Activated CD4-positive, CD25-positive, alpha-beta regulatory T cell treated with anti-CD3 and anti-CD28 coated beads, Interleukin-2, amount 50 U/mL, for 24 hours (primary cell): ENCODE measurements at regions not wholly inside any gene's neighbourhood (a gene's known extent, or its start where the extent isn't known, plus 50 kb on each side); places are given as distances from the start of the nearest gene placed in this dataset.
A peak's percentile ranks its signal among the peaks of the same experiment; 100 is the strongest.

ENCODE experiments used
- ATAC-seq, 2 donors: fragments of 150-1000 bp; cut with Tn5 transposase; one replicate each; pipeline ENCODE4 v1.10.0; 2021; ENCODE audit warnings: mild to moderate bottlenecking in 1 of 2, moderate library complexity in 1 of 2

DNA sequence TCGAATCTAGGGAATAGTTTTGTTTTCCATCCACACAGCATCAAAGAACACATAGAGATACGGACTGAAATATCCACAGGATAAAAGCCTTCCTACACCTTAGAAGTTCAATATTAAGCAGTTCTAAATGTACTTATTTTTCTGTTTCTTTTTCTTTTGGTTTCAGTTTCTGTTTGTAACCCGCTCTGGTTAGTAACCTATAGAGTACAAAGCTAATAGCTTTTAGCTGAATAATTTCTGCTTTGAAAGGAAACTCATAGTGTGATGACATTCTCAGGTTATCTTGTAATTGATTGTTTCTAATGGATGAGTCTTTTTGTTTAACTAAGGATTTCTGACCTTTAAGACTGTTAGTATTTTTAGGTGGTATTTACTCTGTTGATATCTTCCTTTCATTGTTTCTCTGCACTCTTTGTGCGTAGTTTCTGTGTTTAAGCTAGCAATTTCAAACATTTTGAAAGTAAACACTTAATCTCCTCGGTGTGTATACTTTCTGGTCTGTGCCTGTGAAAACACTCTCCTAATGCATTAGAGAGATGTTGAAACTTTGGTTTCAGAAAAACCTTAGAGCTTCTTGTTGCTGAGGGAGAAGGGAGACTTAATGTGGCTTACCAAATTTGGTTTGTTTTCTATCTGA lies 385.5 kb downstream of the HDGFL1 start:
- peak; percentile 50 to 59 for ATAC-seq

DNA sequence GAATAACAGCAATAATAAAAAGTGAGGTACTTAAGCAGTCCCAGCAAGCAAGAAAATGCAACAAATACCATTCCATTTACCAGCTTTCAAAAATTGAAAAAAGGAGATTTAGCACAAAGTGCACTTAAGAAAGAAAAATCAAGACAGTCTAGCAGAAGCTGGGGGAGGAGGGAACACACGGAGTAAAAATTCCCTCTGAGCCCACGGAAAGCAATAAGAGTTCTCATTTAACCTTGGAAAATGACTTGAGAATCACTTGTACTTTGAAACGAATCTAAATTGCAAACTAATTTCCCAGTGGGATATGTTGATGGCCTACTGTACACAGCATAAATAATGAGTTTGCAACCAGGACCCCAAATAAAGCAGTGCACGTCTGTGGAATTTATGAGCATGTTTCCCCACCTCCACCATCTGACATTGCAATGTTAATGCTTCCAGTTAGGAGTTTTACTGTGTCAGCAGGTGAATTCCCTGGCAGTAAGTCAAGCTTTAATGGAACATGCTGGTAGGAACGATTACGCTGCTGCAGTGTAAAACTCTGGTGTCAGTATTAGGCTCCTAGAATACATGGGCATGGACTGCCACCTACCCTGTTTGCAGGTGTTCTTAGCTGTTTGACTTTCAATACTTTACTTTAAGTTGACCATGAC lies 386.8 kb downstream of the HDGFL1 start:
- no peak for ATAC-seq

DNA sequence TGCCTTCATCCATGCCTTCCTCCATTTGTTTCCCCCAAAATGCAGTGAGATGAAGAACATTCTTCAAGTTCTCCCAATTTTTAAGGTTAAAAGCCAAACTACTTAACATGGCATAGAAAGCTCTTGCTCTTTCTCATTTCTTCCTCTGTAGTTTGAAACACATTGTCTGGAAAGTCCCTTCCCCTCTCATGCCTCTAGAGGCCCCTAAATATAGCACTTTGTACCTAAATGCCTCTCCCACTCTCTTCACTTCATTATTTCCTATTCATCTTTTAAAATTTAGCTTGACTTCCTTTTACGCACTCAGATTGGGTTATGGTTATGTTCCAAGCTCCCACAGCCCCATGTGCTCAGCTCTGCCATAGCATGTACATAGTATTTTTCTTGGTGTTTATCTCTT lies 389.3 kb downstream of the HDGFL1 start:
- no peak for ATAC-seq

DNA sequence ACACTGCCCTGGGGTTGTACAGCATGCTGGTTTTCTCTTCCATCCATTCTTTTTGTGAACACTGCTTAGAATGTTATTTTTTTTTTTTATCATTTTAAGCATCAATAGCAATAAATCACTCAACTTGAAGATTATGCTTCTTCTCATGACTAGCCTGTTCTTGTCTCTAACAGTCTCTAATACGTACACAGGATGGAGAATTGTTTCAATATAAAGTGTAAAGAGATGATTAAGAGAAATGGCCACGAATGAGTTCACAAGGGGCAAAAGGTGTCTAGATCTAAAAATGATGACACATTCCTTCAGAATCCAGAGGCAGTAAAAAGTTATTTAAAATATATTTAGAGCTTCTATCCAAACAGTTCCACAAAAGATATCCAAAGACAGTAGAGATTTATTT lies 390.2 kb downstream of the HDGFL1 start:
- ATAC-seq: no peak

DNA sequence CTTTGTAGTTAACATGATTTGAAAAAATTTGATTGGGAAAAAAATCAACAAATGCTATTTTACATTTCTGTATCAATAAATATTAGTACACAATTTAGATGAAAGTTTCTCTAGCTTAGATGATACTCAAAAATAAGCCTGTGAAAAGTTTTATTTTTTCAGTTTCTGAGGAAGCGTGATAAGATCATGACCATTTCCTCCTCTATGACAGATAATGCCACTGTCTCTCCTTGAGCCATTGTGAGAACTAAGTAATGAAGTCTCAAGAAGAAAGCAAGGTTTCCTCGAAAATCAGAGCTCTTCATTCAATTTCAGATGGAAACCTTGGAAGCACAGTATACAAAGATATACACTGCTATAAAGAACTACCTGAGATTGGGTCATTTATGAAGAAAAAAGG lies 395.0 kb downstream of the HDGFL1 start:
- no peak for ATAC-seq

DNA sequence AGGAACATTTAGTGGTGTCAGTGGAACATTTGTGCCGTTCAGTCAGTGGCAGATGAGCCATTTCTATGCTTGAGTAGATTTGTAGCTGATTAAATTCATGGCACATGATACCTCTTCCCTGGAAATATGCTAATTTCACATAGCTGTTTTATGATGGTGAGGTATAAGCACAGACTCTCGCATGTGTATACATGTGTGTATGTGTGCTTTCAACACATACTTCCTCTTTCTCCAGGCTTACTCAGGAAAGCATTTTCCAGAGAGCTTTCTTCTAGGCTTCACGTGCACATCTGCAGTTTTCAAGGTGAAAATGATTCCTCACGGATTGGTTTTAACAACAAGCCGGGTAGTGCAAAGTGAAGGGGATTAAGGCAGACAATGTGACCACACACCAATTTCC lies 396.5 kb downstream of the HDGFL1 start:
- no peak for ATAC-seq

DNA sequence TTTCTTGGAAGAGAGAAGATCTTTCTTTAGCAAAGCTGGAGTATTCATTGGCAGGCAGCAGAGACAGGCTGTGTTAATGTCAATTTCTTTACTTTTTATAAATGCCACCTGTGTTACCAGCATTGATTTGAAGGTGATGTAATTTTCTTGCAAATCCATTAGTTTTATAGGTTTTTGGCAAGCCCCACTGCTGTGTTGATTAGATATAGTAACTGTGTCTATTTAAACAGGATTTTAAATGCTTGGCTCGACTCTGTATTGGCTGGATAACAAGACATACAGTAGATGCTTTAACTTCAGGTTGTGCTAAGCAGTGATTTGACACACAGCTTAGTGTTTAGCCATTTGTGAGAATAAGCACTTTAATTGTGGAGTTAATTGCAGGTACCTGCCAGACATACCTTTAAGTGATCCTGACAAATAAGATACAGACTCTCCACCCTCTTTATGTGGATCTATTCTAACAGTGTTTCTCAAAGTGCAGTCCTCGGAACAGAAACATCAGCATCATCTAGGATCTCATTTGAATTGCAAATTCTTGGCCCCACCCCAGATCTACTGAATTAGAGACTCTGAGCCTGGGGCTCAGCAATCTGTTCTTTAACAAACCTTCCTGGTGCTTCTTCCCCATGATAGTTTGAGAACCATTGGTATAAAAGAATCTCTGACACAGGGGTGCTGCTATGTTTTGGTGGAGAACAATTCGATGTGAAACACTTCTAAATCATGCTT lies 397.5 kb downstream of the HDGFL1 start:
- ATAC-seq: no peak

DNA sequence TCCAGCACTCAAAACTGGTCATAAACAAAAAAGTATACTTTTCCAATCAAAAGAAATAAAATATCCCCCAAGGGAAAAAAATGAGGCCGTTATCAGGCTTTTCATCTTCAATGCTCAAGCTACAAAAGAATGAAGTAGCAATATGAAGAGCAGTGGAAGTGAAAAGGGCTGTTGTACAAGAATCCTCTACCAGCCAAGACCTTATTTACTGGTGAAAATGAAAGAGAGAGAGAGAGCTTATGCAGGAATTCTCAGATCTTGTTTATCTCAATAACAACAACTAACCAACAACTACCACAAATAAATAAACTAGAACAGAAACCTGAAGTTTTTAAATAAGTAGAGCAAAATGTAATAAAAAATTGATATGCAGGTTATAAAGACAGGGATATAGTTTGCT lies 400.6 kb downstream of the HDGFL1 start:
- ATAC-seq: no peak

DNA sequence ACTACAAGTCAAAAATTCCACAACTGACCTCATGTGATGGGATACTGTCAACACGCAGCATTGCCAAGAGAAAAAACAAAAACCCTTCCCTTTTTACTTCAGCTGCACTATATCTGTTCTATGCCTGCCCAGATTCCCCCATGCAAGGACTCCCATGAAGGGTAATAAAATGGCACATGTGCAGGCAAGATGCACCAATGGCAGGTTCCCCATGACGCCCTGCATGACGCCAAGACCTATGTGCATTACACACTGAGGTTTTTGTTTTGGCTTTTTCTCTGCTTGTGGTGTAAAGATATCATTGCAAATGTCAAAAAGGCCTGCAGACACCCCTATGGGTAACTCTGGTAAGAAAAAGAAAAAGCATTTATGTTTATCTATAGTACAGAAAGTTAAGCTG lies 403.4 kb downstream of the HDGFL1 start:
- no peak for ATAC-seq

DNA sequence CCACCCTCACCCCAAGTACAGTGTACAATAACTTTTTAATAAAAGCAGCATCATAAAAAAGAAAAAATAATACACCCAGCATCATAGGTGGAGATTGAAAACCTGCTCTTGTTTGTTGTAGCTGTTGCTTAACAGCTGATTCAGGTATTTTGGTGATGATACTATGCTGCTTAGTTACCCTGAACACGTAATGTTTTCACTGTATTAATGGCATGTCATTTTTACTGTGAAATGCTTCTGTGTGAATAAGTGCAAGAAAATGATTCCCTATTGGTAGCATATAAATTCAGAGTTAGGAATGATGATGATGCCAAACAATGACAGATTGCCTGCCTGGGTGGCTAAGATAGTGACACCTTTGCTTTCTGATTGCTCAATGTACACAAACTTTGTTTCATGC lies 405.7 kb downstream of the HDGFL1 start:
- ATAC-seq: no peak

DNA sequence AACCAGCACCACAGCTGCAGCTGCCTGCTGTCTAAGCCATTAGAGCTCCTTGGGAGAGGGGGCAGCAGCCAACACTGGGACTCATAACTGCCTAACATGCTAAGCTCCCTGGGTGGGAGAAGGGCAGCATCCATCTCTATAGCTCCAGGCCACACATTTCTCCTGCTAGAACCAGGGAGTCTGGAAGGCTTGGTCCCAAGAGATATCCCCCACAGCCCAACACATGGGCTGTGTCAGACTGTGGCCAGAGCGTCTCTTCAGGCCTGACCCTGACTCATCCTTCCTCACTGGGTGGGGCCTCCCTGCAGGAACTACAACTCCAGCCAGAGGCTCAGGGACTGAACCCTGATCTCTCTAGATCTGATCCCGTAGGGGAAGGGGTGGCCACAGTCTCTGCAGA lies 411.1 kb downstream of the HDGFL1 start:
- no peak for ATAC-seq

DNA sequence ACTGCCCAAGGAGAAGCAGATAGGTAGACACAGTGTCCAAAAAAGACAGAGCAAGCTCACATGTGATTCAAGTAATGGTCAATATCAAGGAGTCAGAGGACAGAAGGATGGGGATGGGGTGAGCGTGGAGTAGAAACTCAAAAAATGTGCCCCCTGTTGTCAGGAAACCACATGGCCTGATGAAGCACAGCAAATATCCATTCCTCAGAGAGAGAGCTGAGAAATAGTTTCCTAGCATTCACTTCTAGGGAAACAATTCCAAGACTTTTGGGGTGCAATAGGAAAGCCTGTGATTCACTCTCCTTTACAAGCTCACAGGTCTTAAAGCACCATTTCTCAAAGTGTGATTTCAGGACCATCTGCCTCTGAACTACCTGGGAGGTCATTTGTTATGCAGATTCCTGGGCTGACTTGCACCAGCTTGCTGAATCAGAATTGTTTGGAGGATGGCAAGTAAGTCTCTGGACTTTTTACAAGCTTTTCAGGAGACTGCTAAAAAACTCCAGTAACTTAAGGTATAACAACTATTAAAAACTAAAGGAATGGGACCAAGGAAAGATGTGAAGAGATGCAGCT lies 432.8 kb downstream of the HDGFL1 start:
- ATAC-seq: no peak

DNA sequence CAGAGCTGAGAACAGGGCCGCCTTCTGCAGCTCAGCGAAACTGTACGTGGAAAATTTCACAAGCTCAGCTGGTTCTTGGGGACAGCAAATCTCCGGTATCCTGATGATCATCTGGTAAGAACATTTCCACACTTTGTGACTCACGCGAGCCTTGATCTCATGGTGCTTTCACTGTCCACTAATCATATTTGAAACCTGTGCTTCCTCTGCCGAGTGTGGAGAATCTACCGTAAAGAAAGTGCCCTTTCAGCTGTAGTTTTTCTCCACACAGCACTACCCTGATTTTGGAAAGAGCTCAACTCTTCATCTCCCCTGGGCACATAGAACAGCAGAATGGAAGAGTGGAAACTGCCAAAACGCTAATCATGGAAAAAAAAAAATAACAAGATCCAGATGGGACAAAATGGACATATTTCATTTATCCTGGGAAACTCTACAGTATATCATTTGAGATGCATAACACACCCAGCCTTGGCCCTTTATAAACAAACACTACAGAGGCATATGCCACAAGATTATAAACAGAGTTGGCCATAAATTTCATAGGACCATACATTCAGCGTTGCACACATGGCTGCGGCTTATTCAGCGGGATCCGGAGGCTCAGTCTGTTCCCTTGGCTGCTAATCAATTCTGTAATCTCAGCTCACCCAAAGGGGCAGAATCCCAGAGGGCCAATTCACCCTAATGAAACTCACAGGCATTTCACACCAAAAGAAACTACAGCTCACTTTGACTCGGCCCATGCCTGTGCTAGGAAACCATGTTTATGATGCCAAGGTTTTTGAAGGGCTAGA lies 434.5 kb downstream of the HDGFL1 start:
- no peak for ATAC-seq

DNA sequence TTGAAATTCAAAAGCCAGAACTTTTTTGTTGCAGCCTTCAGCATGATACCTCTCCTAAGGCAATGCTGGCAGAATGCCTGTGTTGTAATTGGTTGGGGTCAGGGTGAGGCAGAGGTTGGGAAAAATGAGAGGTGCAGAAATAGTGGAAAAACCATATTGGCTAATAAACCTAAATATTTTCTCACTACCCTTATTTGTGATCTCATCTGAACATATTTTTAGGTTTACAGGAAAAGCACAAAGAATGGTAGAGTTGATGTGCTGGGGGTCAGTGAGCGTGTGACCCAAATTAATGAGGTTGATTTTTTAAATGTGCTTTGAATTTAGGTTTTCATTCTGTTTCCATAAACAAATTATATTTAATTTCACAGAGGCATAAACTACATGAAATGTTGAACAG lies 437.3 kb downstream of the HDGFL1 start:
- ATAC-seq: no peak

DNA sequence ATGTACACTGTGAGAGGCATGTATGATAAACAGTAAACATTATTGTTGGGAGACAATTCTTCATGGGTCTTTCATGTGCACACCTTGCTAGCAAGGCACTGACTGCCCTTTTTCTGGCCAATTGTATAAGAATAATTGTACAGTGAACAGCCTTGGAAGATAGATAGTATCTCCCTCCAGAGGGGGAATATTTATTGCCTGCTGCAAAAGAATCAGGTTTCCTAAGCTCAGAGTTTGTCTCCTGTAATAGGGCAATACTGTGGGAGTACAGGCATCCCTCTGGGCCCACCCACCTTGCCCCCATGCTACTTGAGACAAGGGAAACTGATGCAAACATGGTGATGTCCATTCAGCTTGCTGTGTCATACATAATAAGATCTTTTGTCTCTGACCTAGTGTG lies 442.2 kb downstream of the HDGFL1 start:
- ATAC-seq: no peak

DNA sequence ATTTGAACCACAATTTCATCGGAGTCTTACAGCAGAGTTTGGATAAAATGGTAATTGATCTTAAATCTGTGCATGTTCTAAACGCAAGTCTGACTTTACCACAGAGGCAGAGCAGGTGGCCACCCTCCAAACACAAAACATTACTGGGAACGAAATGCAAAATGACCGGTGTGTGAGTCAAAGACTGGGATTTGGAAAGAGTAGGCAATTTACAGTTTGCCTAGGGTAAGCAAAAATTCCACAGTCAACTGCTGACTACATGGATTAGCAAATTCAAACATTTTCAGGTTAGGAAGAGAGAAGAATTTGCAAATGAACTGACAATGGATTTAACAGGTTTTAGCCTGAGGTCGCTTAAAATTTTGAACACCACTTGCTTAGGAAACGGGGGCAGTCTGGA lies 444.4 kb downstream of the HDGFL1 start:
- no peak for ATAC-seq

DNA sequence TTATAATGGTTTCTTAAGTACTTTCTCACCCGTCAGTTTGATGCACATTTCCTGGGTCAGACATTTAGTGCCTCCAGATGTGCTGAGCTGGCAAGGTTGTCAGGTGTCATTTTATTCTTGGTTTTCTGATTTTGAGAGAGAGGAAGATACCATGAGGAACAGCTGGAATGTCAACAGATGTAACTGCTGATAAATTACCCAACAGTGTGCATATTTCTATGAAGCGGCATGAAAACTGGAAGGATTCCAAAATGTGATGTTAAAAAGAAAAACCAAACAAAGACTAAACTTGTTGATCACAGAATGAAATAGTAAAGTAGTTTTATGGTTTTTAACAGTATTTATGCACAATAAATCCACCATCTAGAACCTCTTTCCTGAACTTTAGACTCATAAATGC lies 447.3 kb downstream of the HDGFL1 start:
- ATAC-seq: no peak

DNA sequence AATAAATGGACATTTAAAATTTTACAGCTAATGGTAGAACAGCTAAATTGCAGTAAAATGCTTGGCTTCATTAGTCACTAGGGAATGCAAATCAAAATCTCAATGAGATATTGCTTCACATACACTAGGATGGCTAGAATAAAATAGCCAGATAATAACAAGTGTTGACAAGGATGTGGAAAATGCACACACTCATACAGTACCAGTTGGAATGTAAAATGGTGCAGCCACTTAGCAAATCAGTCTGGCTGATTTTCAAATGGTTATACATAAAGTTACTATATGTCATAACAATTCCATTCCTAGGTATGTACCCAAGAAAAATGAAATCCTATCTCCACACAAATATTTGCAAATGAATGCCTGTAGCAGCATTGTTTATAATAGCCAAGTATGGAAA lies 452.1 kb downstream of the HDGFL1 start:
- no peak for ATAC-seq

DNA sequence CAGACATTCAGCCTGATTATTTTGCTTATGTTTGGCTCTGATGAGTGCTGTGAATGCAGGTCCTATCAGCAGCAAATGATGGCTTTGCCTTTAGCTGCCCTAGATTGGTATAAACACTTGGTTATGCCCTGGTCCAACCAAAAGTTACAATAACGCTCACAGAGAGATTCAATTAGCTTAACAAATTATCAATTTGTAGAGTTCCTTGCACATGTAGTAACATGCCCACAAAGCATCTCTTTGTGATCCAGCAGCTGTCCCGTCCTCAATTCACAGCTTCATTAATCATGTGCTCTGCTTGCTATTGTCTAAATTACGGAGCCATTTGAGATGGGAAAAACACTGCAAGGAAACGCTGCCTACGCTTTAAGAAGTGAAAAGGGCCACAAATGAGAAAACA lies 457.9 kb downstream of the HDGFL1 start:
- no peak for ATAC-seq

DNA sequence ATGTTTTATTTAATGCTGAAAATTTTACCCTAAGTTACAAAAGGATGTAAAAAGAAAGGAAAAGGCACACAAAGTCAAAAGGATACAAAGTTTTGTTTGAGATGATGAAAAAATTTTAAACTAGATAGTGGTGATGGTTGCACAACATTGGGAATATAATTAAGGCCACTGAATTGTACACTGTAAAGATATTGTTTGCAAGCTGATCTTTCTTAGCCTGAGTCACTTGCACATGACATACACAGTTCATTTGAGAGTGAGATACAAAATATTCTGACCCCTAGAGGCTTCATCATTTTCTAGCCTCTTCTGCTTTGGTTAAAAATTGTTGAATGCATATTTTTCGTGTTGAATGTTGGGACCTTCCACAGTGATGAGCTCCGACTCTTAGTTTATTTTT lies 462.6 kb downstream of the HDGFL1 start:
- ATAC-seq: no peak

DNA sequence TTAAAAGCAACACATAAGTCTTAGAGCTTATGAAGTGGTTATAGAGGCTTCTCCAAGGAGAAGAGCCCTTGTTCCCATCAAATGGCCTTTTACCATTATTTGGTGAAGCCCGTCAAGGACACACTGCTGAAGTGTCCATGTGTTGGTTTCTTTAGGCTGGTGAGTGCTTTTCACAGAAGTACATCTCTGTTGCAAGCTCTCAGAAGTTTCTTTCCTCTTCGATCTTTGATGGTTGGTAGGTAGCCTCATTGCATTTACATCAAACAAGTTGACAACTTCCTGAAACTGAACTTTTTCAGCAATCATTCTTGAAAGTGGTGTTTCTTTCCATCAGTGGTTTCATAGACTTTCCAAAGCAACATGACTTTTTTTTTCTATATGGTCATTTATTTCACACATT lies 465.6 kb downstream of the HDGFL1 start:
- ATAC-seq: no peak

DNA sequence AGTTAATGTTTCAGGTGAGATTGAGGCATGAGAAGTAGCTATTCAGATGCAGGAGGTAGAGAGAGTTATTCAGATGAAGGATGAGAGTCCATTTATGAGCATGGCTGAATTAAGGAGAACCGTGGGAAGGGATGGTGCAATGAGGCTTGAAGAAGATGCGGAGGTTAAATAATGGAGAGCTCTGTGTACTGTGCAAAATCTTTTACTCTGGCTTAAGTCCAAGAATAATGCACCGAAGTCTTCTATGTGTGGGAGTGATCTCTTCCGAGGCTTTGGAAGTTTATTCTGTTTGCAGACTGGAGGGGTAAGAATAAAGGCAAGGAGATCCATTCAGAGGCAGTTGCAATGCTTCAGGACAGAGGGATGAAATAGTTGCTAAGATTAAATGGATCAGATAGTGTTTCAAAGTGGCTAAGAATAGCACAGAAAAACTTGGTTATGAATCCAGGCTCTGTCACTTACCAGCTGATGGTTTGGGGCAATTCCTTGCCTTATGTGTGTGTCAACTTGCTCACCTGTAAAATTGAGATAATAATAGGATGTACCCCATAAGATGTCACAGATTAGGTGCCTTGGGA lies 467.1 kb downstream of the HDGFL1 start:
- no peak for ATAC-seq

DNA sequence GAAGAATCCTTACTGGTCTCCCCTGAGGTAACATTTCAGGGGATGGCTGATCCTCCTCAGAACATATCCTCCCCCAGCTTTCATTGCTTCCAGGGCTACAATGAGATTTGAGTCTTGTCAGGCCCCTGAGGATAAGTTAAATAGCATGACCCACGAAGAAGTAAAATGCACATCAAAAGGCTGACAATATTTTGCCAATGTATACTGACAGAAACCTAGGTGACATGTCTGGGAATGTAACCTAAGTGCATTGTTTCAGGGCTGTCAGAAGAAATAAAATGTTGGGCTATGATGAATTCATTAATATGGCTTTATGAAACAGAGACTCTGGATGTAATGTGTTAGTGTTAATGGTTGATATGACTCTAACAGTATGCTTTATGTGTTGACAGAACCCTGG lies 471.5 kb downstream of the HDGFL1 start:
- no peak for ATAC-seq
